GOT3 (cell line): ENCODE measurements at regions not wholly inside any gene's neighbourhood (a gene's known extent, or its start where the extent isn't known, plus 50 kb on each side); places are given as distances from the start of the nearest gene placed in this dataset.
"Not testable (repeated sequence)": the region's sequence is repeated elsewhere in the genome, so short reads cannot be mapped to it uniquely, and the experiment has no call there.

ENCODE experiments used
- DNase-seq: peaks from one replicate; lab custom pipeline; 2025; ENCODE audit warnings: mixed read lengths; lab: John Stamatoyannopoulos, UW

GRCh38 chr1:244297087-244297486, 154.6 kb downstream of the ADSS2 start:
- DNase-seq, result no peak

GRCh38 chr1:244297616-244298015, 154.1 kb downstream of the ADSS2 start:
- no peak for DNase-seq

GRCh38 chr1:244300029-244300375, 151.7 kb downstream of the ADSS2 start:
- DNase-seq, result not testable (repeated sequence)

DNA sequence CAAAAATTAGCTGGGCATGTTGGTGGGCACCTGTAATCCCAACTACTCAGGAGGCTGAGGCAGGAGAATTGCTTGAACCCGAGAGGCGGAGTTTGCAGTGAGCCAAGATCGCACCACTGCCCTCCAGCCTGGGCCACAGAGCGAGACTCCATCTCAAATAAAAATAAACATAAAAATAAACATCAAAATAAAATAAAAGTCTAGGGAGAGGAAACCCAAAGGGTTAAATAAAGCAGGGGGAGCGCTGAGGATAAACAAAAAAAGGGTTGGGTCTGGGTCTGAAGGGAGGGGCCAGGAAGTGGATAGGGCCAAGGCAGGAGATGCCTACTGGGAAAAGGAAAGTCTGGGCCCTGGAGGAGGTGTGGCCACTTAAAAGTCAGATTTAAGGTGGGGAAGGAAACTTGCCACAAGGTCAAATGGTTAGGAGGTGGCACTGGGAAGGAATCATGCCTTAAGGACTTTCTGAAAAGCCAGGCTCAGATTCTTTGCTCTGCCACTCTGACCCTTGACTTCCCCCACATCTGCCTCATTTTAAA, 150.0 kb downstream of the ADSS2 start:
- no peak for DNase-seq

GRCh38 chr1:244302876-244303609, 148.7 kb downstream of the ADSS2 start:
- no peak for DNase-seq

- DNase-seq, result no peak
These were observed 148.1 kb downstream of the ADSS2 start for GRCh38 chr1:244303610-244303969.

GRCh38 chr1:244304156-244304555, 147.6 kb downstream of the ADSS2 start:
- DNase-seq, result no peak

- DNase-seq, result no peak
These were observed 147.1 kb downstream of the ADSS2 start for GRCh38 chr1:244304656-244305055.

- DNase-seq, result no peak
These were observed 145.8 kb downstream of the ADSS2 start for GRCh38 chr1:244305776-244306341.

DNA sequence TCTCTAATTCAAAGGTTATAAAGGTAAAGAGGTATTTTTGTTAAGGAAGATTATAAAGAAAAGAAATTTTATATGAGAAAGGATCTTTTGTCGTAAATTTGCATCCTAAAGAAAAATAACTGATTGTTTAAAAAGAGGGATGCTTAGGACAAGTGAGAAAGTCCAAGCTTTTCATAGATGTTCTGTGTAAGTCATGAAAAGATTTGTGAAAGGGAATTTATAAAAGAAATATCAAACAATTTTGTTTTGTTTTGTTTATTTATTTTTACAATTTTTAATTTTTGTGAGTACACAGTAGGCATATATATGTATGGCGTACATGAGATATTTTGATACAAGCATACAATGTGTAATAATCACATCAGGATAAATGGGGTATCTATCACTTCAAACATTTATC, 145.2 kb downstream of the ADSS2 start:
- no peak for DNase-seq

DNA sequence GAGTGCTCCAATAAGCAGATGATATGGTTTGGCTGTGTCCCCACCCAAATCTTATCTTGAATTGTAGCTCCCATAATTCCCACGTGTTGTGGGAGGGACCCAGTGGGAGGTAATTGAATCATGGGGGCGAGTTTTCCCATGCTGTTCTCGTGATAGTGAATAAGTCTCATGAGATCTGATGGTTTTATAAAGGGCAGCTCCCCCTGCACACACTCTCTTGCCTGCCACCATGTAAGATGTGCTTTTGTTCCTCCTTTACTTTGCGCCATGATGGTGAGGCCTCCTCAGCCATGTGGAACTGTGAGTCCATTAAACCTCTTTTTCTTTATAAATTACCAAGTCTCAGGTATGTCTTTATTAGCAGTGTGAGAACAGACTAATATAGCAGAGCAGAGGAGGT, 142.5 kb downstream of the ADSS2 start:
- not testable (repeated sequence) for DNase-seq

DNA sequence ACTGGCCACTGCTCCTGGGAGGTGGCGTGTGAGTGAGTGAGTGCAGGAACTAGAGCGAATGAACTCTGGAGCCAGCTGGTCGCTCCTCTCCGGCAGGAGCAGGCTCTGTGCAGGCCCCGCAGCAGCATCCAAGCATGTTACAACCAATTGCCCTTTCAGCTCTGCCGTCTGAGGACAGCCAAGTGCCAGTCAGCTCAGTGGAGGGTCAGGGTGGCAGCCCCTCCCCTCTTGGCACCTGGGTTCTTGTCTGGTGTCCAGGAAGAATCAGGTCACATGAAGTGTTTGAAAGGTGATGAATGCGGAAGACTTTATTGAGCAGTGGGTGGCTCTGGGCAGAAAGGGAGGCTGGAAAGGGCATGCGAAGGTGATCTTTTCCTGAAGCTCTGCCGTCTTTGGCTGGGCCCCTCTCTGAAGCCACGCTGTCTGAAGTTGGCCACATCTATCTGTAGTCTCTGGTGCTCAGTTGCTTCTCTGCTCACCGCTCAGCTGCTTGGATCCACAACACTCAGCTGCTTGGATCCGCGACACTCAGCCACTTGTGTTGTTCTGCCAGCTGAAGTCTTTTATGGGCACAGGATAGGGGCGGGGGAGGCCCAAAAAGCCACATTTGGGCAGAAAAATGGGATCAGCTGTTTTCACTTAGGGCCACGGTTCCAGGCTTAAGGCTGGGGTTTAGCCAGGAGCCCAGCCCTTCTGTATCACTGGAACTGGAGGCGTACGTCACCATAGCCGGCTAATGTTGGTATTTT, 139.8 kb downstream of the ADSS2 start:
- DNase-seq, result no peak

GRCh38 chr1:244313346-244313745, 138.4 kb downstream of the ADSS2 start:
- no peak for DNase-seq

DNA sequence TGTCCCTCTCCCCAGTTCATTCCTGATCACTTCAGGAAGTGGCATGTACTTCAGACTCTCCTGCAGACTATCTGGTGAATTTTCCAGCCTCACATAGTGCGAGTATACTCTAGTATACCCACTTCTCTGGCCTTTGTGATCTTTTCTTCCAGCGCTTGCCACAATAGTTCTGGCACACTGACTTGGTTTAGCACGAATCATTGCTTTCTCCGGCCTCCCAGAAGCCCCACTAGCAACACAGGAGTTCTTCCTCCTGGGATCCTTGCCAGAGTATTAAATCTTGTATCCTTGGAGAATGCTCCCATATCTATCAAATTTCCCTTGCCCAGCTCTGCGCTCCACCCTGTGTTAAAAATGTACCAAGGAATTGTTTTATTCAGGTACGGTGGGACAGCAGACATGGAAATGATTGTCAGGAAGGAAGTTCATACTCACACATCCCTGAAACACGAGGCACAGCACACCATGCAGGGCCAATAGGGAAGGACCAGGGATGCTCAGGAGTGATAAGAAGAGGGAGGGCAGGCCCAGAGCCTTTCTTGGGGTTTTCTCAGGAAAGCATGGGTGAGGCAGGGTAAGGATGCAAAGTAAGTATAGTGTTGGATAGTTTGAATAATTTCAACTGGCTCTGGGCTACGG, 136.7 kb downstream of the ADSS2 start:
- no peak for DNase-seq

- no peak for DNase-seq
These were observed 135.7 kb downstream of the ADSS2 start for GRCh38 chr1:244315996-244316395.

DNA sequence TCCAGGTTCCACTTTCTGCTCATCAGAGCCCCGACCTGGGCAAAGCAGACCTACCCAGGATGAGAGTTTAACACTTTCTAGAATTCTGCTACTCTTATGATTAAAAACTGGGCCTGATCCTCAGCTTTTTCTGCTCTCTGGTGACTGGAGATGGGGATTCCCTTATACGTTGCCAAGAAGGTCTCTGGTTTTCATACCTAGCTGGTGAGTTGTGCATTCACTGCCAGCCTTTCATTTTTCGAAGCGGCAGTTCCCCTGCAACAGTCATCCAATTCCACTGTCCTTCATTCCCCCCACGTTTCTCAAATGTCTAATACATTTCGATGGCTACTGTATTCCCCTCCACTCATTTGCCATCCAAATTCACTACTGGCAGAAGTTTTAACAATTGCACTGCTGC, 135.3 kb downstream of the ADSS2 start:
- DNase-seq, result no peak

DNA sequence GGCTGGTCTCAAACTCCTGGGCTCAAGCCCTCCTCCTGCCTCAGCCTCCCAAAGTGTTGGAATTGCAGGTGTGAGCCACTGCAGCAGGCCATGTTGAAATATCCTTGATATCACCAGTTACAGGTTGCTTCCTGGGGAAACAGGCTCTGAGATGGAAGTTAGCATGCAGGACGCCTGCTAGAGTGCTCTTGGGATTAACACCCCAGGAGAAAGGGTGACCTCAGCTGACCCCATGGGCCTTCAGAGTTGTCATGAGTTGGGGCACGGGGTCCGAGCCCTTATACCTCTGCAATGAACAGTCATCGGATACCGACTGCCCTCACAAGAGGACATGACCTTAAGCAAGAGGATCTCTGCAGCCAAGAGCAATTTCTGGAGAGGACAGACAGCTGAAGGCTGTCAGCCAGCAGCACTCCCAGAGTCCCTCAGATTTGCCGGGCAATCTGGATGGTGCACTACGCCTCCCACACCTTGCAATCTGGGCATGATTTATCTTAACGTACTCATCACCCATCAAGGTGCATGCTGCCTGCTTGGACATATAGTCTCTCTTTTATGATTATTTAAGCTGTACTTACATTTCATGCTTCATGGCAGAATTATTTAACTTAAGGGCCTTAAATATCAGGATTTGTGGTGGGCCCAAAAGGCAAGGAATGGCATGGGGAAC, 134.6 kb downstream of the ADSS2 start:
- no peak for DNase-seq

GRCh38 chr1:244318078-244318477, 133.6 kb downstream of the ADSS2 start:
- DNase-seq, result no peak

- DNase-seq, result no peak
These were observed 133.2 kb downstream of the ADSS2 start for GRCh38 chr1:244318512-244318911.

DNA sequence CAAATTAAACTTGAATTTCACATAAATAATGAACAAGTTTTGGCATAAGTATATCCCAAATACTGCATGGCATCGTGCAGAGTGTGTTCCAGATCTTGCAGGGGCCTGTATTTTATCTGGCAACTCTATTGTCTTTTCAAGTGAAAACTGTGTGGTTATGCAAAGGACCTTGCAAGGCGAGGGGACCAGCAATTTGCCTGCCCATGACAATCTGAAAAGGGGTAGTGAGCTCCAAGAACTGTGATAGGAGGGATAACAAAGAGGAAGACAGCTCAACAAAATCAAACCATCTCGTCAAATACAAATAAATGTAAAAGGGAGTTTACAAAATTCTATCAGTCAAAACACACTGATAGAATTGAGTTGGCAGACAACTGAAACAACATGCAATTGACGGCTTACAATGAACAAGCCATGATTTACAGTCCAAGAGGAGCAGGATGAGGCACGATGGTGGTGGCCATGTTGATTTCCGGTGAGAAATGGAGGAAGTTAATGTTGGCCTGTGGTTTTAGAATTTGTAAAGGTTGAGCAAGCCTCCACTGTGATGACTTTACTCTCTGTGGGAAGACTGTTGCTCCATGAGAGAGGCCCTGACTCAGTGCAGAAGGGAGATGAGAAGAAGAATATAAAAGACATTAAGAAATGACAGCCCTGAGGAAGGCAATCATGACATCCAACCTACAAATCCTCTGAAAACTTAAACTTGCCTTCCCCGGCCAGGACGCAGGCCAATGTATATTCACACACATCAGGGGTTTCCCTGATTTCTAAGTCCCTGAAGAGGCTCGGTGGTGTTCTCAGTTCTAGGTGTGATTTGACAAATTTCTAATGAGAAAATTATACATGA, 132.2 kb downstream of the ADSS2 start:
- DNase-seq, result peak; percentile 58

GRCh38 chr1:244322181-244322580, 129.5 kb downstream of the ADSS2 start:
- no peak for DNase-seq
